ENCODE measurements at regions not wholly inside any gene's neighbourhood (a gene's known extent, or its start where the extent isn't known, plus 50 kb on each side); places are given as distances from the start of the nearest gene placed in this dataset.
A peak's percentile ranks its signal among the peaks of the same experiment; 100 is the strongest.

DNA sequence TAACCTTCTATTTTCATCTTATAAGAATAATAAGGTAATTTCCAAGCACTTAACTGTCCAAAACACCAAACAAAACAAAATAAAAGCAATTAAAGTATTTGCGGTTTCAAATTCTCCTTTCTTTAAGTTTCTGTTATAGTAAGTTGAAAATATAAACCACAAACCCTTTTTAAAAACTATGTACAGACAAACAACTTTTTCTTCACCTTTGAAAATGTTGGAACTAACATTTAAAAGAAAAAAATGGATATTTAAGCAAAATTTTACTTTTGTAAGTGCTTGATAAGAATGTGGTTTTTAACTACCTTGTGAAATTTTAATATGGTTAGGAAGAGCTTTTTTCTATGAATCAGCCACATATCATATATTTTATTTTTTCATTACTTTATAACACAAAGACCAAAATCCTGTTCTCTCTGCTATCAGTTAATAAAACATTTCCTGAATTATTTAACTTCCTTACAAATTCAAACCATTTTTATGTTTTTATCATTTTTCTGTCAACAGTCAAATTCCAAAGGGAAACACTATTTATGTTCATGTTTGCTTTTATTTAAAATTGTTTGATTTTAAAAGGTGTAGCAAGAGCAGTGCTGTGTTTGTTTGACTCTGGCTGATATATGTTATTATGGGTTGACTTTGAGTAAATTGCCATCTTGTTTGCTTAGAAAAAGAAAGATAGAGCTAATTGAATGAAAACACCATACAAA is 554.1 kb upstream of the KLHL1 start:
- H3K4me3 ChIP-seq (ENCODE audit: low read length): no peak overlapping the region
- no peak for DNase-seq (ENCODE audit: low read depth, low spot score)

DNA sequence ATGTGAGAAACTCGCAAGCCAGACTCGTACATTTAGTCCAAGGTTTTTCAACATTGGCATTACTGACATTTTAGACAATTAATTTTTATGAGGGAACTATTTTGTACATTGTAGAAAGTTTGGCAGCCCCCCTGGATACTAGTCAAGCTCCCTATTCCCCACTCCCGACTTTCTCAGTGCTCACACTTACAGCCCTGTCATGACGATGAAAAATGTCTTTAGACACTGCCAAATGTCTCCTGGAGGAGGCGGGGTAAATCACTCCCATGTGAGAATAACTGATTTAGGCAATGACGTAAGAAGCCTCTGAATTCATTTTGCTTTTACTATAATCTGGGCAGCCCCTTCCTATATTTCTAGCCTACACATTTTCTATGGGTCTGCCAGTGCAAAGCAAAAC is 535.8 kb upstream of the KLHL1 start:
- DNase-seq (ENCODE audit: low read depth, low spot score): no peak
- no peak overlapping the region for H3K4me3 ChIP-seq (ENCODE audit: low read length)

DNA sequence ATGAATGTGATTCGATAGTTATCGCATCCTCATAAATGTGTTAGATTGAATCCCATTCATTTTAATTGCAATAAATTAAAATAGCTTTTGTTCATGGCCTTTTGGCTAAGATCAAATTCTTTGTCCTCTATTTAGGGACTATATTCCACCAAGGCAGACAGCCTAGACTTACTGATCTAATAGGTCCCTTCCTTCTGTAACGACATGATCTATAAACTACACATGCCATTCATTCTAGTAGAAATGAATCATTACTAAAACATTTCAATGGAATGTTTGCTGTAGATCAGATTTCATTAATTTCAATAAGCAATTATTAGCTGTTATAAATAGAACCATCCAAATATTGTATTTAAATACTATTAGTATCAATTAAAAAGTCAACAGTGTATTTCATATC is 526.6 kb upstream of the KLHL1 start:
- DNase-seq (ENCODE audit: low read depth, low spot score): no peak
- H3K4me3 ChIP-seq (ENCODE audit: low read length): no peak overlapping the region

DNA sequence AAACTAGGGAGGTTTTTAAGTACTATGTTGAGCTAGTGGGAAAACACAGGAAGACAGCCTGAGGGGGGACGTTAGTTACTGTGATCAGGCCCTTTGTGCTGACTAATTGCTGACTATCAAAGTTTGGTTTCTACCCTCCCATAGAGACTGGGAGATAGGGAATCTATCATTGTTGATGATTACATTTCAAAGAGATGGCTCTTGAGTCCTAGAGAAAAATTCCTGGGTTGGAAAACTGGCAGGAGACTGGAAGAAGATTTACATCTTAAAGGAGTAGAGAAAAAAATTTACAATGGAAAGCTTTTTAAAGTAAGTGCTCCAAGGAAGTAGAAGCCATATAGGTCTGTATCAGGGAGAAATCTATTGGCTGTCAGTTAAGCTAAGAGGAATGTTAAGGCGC is 522.0 kb upstream of the KLHL1 start:
- H3K4me3 ChIP-seq (ENCODE audit: low read length): no peak overlapping the region
- no peak for DNase-seq (ENCODE audit: low read depth, low spot score)

DNA sequence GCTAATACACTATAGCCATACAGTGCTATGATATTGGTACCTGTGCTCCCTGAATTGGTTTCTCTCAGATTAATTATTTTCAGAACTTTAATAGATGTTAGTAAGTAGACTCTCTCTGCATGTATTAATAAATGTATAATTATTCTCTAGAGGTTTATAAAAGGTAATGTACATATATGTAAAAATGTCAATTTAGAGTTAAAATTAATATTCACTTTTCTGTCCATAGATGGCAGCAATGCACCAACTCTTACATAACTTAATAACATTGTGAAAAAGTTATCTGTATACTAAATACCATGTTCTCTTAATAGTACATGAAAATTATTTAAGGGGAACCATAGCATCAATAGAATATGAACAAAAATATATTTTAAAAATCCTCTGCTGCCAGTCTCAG is 515.0 kb upstream of the KLHL1 start:
- DNase-seq (ENCODE audit: low read depth, low spot score): peak; percentile 6
- no peak overlapping the region for H3K4me3 ChIP-seq (ENCODE audit: low read length)

DNA sequence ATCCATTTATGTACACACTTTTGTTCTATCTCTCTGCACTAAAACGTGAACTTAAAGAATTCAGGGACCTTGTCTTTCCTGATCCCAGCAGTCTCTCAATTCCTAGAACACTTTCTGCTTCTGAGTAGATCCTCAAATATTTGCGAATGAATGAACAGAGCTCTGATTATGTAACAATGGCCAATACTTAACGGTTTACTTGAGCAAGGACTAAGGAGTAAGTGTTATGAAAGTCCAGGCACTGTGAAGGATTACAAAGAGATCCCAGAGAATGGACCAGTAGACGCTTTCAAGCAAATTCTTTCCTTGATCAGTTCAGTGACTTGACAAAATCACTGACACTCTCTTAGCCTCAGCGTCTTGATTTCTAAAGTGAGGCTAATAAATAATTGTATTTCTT is 514.5 kb upstream of the KLHL1 start:
- no peak for DNase-seq (ENCODE audit: low read depth, low spot score)
- H3K4me3 ChIP-seq (ENCODE audit: low read length): no peak overlapping the region

DNA sequence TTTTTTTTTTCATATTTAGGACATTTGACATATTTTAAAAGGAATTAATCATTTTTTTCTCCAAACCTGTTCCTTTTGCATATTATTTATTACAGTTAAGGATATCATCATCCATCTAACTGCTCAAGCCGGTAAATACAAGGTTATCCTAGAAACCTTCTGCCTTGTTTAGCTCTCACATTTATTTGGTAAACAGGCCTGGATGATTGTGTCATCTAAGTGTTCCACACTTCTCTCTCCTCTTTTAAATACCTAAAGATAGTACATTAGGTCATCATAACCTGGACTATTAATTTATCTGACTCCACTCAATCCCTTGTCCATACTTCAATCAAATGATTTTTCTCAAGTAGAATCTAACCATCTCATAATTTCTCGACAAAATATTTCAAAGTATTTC is 511.7 kb upstream of the KLHL1 start:
- no peak for DNase-seq (ENCODE audit: low read depth, low spot score)
- no peak overlapping the region for H3K4me3 ChIP-seq (ENCODE audit: low read length)

DNA sequence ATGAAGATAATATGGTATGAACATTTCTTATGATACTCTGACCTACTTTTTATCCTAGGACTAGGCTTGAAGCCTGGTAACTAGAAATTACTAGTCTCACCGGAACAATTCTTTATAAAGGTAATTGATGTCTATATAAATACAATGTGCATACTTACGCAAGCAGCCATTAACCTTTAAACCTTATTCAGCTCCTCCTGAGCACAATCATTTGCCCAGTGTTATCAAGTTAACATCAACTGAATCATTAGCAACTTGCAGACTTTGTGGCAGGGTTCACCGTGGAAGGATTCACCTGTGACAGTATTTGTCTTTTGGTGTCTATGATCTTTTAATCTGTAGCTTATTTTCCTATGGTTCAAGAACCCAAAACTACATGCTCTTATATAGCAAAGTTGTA is 508.6 kb upstream of the KLHL1 start:
- DNase-seq (ENCODE audit: low read depth, low spot score): no peak
- H3K4me3 ChIP-seq (ENCODE audit: low read length): no peak overlapping the region

DNA sequence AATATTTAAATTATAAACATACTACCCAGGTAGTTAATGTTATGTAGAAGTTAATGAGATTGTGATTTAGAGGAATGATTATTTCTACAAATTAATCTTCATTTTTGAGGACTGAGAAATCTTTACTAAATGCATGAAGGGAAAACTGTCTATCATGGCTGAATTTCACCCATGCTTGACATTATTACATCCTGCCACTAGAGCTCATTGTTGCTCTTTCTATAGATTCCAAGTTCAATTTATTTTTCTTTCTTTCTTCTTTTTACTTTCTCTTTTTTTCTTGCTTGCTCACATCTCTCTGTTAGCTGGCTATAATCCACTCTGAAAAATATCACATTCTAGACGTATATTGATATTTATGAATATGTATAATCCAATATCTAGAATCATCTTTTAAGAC is 505.0 kb upstream of the KLHL1 start:
- DNase-seq (ENCODE audit: low read depth, low spot score): no peak
- H3K4me3 ChIP-seq (ENCODE audit: low read length): no peak overlapping the region

DNA sequence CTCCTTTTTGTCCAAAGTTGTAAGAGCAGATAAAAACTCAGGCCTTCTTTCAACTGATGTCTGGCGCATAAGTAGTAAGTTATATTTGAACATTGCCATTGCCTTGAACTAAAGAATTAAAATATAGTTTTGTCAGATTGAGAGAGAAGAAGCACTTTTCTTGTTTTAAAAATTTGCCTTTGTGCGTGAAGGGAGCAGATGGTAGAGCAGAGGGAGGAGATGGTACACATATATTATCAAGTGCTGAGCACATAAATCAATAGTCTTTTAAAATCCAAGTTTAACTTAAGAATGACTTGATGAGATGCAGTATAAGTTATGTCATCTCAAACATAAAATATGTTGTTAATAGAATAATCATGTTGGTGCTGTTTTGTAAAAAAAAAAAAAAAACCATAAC is 504.6 kb upstream of the KLHL1 start:
- no peak overlapping the region for H3K4me3 ChIP-seq (ENCODE audit: low read length)
- no peak for DNase-seq (ENCODE audit: low read depth, low spot score)

DNA sequence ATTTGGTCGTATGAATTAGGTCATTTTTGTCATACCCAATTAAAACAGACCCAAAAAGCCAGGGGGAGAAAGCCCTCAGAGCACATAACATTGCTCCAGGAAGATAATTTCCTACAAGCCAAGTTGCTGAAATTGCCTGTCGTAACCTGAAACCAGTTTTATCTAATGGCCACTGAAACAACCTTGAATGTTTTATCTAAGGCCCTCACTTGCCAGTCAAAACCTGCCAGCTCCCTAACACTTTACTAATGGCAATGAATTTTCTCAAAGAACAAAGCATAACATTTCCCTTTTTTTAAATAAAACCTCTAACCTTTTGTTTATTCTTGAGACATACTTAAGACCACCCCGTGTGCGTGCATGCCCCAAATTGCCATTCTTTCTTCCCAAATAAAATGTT is 496.2 kb upstream of the KLHL1 start:
- no peak overlapping the region for H3K4me3 ChIP-seq (ENCODE audit: low read length)
- no peak for DNase-seq (ENCODE audit: low read depth, low spot score)

DNA sequence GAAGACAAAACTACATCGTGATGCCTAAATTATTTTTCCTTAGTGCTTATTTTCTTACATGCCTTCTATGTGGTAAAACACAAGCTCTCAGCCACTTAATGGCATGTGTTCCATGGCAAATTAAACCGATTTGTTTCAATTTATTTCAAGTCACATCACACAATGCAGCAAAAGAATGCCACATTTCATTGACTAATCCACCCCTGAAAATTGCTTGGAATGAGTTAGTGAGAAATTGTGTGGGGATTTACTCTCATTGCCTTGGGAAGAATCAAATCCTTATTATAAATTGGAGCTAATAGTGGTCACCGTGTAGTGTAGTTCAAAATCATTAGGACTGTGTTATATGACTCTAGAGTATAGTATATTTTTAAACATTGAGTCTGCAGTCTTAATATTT is 485.5 kb upstream of the KLHL1 start:
- no peak for DNase-seq (ENCODE audit: low read depth, low spot score)

DNA sequence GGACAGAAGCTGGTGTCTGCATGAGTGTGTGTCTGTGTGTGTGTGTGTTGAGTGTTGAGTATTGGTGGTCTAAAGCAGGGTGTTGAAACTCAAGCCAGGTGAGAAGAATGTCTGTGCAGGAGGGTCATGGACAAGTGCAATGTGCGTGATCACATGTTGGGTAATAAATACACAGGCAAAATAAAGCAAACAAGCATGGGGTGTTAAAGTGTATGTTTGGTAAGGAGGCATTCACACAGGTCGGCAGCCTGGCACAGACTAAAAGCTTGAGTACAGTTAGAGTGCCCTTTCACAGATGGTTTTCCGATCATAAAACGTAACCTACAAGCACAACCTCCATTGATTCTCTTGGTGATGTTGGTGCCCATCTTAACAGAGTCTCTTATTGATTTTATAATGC is 476.9 kb upstream of the KLHL1 start:
- no peak for DNase-seq (ENCODE audit: low read depth, low spot score)
- H3K4me3 ChIP-seq (ENCODE audit: low read length): no peak overlapping the region

More for the DNA sequence above, 485.5 kb upstream of the KLHL1 start:
- no peak overlapping the region for H3K4me3 ChIP-seq (ENCODE audit: low read length)

DNA sequence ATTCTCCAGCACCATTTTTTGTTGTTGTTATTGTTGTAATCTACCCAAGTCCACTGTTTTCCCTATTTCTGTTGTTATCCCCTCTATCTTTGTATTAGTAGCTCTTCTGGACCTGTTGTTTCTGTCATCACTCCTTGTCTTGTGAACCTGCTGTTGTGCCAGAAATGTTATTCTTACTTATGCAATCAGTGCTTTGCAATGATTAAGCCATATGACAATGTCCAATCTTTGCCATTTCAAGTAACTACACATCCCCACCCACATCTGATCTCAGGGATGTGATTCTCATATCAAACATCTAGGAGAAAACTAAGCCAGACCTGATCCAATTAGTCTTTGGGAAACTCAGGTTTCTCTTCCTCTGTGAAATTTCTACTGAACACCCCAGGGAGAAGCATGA is 472.6 kb upstream of the KLHL1 start:
- DNase-seq (ENCODE audit: low read depth, low spot score): no peak
- H3K4me3 ChIP-seq (ENCODE audit: low read length): no peak overlapping the region

DNA sequence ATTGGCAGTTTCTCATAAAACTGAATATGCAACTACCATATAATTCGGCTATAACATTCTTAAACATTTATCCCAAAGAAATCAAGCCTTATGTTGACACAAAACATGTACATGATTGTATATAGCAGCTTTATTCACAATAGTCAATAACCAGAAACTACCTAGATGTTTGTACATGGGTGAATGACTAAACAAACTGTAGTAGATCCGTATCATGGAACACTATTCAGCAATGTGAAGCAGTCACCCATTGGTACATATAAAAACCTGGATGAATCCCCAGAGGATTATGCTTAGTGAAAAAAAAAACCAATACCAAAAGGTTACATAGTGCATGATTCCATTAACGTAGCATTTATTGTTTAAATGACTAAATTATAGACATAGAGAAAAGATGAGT is 471.7 kb upstream of the KLHL1 start:
- H3K4me3 ChIP-seq (ENCODE audit: low read length): no peak overlapping the region
- no peak for DNase-seq (ENCODE audit: low read depth, low spot score)

DNA sequence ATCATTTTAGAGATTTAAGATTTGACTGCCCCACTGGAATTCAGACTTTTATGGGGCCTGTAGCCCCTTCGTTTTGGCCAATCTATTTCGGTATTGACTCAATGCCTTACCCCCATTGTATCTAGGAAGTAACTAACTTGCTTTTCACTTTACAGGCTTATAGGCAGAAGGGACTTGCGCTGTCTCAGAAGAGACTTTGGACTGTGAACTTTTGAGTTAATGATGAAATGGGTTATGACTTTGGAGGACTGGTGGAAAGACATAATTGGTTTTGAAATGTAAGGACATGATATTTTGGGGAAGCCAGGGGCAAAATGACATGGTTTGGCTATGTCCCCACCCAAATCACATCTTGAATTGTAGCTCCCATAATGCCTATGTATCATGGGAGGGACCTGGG is 463.0 kb upstream of the KLHL1 start:
- H3K4me3 ChIP-seq (ENCODE audit: low read length): no peak overlapping the region
- DNase-seq (ENCODE audit: low read depth, low spot score): no peak

DNA sequence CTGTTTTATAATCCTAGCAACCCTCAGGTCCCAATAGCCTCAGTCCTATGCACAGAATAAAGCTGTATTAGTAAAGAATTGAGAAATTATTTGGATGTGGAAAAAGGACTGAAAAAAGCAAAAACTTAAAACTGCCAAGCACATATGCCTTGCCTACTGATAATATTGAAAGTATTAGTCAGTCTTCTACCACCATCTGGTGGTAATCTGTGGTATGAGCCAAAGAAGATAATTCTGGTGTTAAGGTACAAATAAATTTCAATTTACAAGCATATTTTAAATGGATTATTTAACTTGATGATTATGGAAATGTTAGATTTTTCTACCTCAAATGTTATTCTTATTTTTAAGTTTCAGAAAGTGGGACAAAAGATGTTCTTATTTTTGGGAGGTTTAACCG is 460.3 kb upstream of the KLHL1 start:
- H3K4me3 ChIP-seq (ENCODE audit: low read length): no peak overlapping the region
- peak; percentile 45 for DNase-seq (ENCODE audit: low read depth, low spot score)

DNA sequence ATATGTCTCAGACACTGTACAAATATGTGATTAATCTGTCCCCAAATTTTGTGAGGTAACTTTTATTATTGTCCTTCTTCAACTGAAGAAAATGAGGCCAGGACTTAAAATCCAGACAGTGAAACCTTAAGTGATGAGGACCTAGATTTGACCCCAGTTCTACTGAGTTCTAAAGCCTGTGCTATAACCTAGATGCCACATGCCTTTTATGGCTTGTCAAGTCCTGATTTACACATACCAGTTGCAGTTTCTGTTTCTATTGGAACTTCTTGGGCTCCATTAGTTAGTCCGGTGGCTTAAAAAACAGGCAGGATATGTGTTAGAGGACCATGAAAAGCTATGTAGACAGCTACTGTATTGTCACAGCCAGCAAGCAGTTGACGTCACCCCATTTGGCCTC is 436.5 kb upstream of the KLHL1 start:
- no peak for DNase-seq (ENCODE audit: low read depth, low spot score)
- H3K4me3 ChIP-seq (ENCODE audit: low read length): no peak overlapping the region

DNA sequence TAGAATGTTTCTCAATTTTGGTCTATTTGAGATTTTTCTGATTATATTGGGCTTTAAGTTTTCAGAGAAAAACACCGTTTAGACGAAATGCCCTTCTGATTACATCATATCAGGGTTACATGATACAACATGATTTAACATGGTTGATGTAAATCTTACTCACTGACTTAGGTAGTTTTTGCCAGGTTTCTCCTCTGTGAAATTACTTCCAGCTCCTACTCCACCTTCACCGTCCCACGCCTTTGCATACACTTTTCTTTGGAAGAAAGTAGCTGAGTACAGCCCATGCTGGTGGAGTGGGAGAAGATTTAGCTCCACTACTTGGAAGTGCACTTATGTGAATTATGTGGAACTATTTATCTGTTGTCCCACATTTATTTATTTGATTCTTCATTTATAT is 433.2 kb upstream of the KLHL1 start:
- no peak for DNase-seq (ENCODE audit: low read depth, low spot score)

DNA sequence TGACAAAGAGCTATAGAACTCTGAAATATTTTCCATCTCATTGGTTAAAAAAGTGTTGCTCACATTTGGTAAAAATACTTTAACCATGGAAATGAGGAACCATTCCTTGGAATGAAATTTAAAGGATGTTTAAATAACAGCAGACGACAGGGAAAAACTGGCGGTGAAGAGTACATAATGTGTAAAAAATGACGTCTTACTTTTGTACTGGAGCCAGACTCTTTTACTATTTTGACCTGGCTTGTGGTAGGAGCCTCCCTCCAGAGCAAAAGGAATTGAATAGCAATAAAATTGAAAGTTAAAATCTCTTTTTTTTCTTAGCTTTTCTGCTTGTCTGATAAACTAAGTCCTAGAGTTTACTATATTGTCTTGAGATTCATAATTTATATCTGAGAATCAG is 426.2 kb upstream of the KLHL1 start:
- no peak overlapping the region for H3K4me3 ChIP-seq (ENCODE audit: low read length)
- DNase-seq (ENCODE audit: low read depth, low spot score): no peak

More for the DNA sequence above, 433.2 kb upstream of the KLHL1 start:
- H3K4me3 ChIP-seq (ENCODE audit: low read length): no peak overlapping the region

DNA sequence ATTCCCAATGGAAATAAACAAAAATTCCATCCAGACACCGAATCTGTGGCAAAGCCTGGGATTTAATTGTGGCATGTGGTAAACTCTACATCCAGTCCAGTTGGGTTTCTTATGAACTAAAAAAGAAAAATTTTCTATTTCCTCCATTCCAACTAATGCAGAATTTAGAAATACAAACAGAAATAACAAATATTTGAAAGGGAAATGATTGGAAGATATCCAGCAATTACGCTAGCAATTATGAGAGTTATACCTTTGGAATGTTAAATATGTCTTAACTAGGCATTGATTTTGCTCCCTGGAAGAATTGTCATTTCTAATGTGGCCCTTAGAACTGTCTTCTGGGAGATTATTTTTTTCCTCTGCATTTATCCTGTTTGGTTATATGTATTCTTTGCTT is 421.4 kb upstream of the KLHL1 start:
- no peak for DNase-seq (ENCODE audit: low read depth, low spot score)

DNA sequence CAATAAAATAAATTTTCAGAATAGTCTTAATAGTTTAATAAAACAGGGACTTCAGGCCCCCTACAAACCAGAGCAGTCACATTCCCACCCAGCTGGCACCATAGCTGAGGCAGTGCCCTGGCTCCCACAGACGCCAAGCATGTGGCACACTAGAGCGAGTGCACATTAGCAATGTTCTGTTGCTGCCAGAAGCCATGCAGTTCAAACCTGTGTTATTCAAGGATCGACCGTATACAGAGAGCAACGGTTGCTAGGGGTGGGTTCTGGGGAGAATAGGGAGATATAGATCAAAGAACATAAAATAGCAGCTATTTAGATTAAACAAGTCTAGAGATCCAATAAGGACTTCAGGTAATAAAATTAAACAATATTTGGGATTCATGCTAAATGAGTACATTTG is 419.3 kb upstream of the KLHL1 start:
- no peak for DNase-seq (ENCODE audit: low read depth, low spot score)
- no peak overlapping the region for H3K4me3 ChIP-seq (ENCODE audit: low read length)

More for the DNA sequence above, 421.4 kb upstream of the KLHL1 start:
- no peak overlapping the region for H3K4me3 ChIP-seq (ENCODE audit: low read length)

Data from Jurkat, Clone E6-1 (cell line).